ENCODE measurements at regions not wholly inside any gene's neighbourhood (a gene's known extent, or its start where the extent isn't known, plus 50 kb on each side); places are given as distances from the start of the nearest gene placed in this dataset.
A peak's percentile ranks its signal among the peaks of the same experiment; 100 is the strongest.
"Not testable (repeated sequence)": the region's sequence is repeated elsewhere in the genome, so short reads cannot be mapped to it uniquely, and the experiment has no call there.

DNA sequence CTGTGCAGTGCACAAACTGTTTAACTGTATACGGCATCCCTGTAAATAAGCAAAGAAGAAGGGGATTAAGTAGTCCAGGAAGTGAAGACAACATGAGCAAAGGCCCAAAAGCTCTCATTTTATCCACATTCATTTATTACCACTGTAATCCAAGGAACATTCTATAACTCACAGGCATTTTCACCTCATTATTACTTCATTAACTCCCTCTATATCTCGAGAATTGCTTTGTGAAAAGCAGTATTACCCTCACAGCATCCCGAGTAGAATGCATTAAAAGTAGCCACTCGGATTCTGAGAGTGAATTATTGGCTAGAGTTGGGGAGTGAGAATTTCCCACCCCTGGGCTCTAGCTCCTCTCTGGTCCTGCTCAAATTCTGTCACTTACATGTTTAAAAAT is 51.0 kb upstream of the CHCHD3 start:
- no peak for DNase-seq

- no peak for DNase-seq
Observed at GRCh38 chr7:133134810-133135209, 52.9 kb upstream of the CHCHD3 start.

- DNase-seq: no peak
Observed at GRCh38 chr7:133135451-133135850, 53.6 kb upstream of the CHCHD3 start.

DNA sequence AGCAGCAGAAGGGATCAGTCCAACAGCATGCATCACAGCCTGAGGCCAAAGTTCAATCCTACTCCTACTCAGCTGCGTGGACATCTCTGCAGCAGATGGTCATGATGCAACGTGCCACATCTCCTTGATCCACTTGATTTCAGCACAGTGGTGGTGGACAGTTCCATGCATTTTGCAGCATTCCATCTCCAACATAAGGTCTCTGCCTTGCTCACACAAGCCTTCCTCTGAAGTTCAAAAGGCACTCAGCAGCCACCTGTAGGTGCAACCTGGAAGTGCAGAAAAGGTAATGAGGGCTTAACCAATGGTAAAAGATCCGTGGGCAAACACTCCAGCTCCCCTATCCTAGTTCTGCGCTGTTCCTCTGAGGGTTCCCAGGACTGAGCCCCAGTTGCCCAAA is 57.5 kb upstream of the CHCHD3 start:
- DNase-seq: peak; percentile 70

GRCh38 chr7:133139801-133140200 is 57.9 kb upstream of the CHCHD3 start:
- DNase-seq: no peak

GRCh38 chr7:133140994-133141595 is 59.2 kb upstream of the CHCHD3 start:
- no peak for DNase-seq

DNA sequence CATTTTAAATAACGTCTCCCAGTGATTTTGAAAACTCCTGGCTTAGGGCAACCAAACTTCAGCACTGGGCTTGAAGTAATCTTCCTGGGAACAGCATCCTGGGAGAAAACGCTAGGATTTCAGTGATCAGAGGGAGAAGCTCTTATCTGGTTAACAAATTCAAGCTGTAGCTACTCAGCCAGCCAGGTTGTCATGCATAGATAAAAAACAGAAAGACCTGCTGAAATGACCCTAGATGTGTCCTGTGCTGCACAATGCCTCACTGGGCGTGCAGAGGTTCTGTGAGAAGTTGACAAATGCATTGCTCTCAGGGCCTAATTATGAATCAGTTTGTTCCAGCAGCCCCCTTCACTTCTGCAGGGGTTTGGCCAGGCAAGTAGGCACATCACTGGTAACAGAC is 68.9 kb upstream of the CHCHD3 start:
- no peak for DNase-seq

GRCh38 chr7:133152875-133153274 is 71.0 kb upstream of the CHCHD3 start:
- DNase-seq: no peak

GRCh38 chr7:133155146-133155545 is 73.3 kb upstream of the CHCHD3 start:
- DNase-seq: no peak

DNA sequence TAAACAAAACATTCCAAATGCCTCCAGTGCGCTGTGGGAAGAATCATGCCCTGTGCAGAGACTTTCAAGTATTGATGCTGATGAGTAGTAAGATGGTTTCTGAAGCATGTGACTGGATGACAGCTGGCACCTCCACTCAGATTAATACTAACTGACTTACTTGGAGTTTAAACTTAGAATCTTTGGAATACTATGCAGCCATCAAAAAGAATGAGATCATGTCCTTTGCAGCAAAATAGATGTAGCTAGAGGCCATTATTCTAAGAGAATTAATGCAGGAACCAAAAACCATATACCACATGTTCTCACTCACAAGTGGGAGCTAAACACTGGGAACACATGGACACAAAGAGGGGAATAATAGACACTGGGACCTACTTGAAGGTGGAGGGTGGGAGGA is 73.8 kb upstream of the CHCHD3 start:
- DNase-seq: no peak

GRCh38 chr7:133157045-133157444 is 75.2 kb upstream of the CHCHD3 start:
- DNase-seq: no peak

GRCh38 chr7:133164498-133164897 is 82.6 kb upstream of the CHCHD3 start:
- no peak for DNase-seq

GRCh38 chr7:133165001-133165400 is 83.1 kb upstream of the CHCHD3 start:
- DNase-seq: no peak

GRCh38 chr7:133165529-133165928 is 83.6 kb upstream of the CHCHD3 start:
- DNase-seq: no peak

GRCh38 chr7:133167300-133167699 is 85.4 kb upstream of the CHCHD3 start:
- DNase-seq: no peak

DNA sequence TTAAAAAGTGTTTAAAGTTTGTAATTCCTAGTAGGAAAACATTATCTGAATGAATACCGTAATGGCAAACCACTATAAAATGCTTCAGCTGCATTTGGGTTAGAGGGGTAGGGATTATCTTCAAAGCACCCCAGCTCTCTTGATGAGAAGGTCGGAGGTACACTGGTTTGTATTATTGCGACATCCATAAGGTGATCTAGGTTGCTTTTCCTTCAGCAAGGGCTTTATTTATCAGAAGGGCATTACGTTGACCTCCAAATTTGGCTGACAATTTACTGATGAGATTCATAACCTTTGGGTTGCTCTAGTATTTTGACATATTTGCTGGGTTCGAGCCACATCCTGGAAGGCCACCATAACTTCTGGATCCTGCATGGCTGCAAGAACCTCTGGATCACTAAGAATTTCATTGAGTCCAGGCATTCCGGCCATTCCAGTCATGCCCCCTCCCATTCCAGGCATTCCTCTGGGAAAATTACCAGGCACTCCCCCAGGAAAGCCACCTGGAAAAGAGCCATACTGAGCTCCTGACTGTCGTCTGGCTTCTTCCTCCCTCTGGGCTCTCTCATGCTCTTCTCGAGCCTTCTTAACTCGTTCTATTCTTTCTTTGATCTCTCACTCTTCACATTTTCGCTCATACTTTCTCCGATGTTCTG is 83.6 kb upstream of the EXOC4 start:
- not testable (repeated sequence) for DNase-seq

DNA sequence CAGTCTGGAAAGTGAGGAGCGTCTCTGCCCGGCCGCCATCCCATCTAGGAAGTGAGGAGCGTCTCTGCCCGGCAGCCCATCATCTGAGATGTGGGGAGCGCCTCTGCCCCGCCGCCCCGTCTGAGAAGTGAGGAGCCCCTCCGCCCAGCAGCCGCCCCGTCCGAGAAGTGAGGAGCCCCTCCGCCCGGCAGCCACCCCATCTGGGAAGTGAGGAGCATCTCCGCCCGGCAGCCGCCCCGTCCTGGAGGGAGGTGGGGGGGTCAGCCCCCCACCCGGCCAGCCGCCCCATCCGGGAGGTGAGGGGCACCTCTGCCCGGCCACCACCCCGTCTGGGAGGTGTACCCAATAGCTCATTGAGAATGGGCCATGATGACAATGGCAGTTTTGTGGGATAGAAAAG is 75.4 kb upstream of the EXOC4 start:
- DNase-seq: not testable (repeated sequence)

DNA sequence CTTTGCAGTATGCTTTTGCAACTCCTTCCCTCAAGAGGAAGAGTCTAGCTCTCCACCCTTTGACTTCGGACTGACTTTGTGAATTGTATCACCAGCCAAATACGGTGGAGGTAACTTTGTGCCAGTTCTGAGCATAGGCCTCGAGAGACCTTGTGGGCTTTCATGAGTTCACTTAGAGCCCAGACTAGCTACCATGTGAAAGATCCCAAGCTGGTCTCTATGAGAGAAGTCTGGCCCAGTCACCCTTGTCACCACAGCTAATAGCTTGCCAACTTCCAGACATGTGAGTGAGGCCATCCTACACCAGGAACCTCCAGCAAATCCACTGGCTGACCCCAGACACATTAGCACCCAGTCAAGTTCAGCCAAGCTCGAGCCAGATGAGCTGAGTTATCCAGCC is 72.2 kb upstream of the EXOC4 start:
- DNase-seq: no peak

GRCh38 chr7:133183042-133183794 is 69.7 kb upstream of the EXOC4 start:
- no peak for DNase-seq

DNA sequence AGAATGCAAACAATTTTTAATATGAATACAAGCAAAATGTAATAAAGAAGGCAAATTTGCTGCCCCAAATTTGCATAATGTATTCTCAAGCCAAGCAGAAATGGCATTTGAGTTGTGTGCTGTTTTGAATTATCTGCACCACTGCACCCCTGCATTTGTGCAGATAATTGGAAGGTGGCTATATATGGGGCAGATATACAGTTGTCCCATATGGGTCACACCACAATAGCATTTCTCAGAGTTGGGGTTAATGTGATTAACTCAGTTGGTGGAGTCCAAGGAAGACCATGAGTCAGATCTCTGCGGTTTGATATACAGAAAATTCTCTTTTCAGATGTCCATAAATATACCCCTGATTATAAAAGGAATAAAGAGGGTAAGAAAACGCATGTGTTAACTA is 68.9 kb upstream of the EXOC4 start:
- DNase-seq: no peak

DNA sequence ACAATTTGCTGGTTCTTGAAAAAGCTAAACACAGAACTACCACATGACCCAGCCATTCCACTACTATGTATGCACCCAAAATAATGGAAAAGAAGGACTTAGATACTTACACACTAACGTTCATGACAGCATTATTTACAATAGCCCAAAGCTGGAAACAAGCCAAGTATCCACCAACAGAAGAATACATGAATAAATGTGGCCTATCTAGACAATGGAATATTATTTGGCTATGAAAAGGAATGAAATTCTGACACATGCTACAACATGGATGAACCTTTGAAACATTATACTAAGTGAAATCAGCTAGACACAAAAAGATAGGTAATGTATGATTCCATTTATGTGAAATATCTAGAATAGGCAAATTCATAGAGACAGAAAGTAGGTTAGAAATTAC is 67.4 kb upstream of the EXOC4 start:
- DNase-seq: no peak

- DNase-seq: no peak
Observed at GRCh38 chr7:133186060-133186459, 66.8 kb upstream of the EXOC4 start.

DNA sequence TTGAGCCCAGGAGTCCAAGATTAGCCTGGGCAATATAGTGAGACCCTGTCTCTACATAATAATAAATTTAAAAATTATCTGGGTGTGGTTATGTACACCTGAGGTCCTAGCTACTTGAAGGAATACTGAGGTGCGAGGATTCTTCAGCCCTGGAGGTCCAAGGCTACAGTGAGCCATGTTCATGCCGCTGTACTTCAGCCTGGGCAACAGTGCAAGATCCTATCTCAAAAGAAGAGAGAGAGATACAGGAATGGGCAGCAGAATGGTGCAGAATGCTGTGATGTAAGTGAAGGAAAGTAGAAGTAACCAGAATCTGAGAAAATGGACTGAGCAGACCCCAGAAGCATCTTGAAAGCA is 62.7 kb upstream of the EXOC4 start:
- DNase-seq: no peak

DNA sequence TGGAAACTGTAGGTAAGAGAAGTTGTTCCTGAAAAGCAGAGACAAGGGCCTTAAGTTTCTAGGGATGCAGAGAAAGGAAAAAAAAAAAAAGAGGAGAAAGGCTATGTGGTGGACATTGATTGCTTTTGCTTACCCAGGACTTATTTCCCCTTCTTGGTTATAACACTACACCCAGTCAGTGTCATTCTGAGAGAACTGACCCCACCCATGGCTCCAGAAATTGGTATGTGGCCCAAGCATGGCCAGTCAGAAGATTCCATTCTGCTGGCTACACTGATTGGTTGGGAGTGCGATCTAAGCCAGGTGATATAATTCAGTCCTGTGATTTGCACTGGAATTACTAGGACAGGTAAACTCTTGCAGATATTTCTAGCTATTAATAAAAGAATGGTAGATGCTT is 62.2 kb upstream of the EXOC4 start:
- no peak for DNase-seq

Measured in left kidney (tissue), 1 donor.